LNCaP clone FGC (cell line): ENCODE measurements at regions not wholly inside any gene's neighbourhood (a gene's known extent, or its start where the extent isn't known, plus 50 kb on each side); places are given as distances from the start of the nearest gene placed in this dataset.
A peak's percentile ranks its signal among the peaks of the same experiment; 100 is the strongest.

Experiments used
- DNase-seq: peaks from one replicate; pipeline ENCODE4 v3.0.0-alpha.2; 2011; ENCODE audit warnings: low read depth
- H3K4me3 ChIP-seq: 2 replicates; pipeline ENCODE4 v1.5.1; 2011; ENCODE audit warnings: mild to moderate bottlenecking, low read depth, low read length, control low read depth
- CTCF ChIP-seq: IDR thresholded peaks from 2 replicates; pipeline ENCODE4 v1.5.1; 2012; ENCODE audit warnings: mild to moderate bottlenecking; ENCODE audit not compliant: control insufficient read depth, insufficient read depth; ENCODE audit errors: extremely low read depth

- H3K4me3 ChIP-seq, result no peak overlapping the region
- TF ChIP-seq CTCF, result no peak
These were observed 243.6 kb upstream of the CSNK1A1L start for GRCh38 chr13:37348916-37349643.

GRCh38 chr13:37345869-37346268, 240.4 kb upstream of the CSNK1A1L start:
- no peak for TF ChIP-seq CTCF
- H3K4me3 ChIP-seq, result no peak overlapping the region
- DNase-seq, result no peak

More at GRCh38 chr13:37348916-37349643, 243.6 kb upstream of the CSNK1A1L start:
- peak; percentile 34 for DNase-seq

GRCh38 chr13:37345391-37345790, 239.9 kb upstream of the CSNK1A1L start:
- no peak overlapping the region for H3K4me3 ChIP-seq
- TF ChIP-seq CTCF, result no peak
- no peak for DNase-seq

GRCh38 chr13:37344056-37344455, 238.6 kb upstream of the CSNK1A1L start:
- TF ChIP-seq CTCF, result no peak
- no peak overlapping the region for H3K4me3 ChIP-seq
- no peak for DNase-seq

- no peak for DNase-seq
- no peak for TF ChIP-seq CTCF
- no peak overlapping the region for H3K4me3 ChIP-seq
These were observed 236.7 kb upstream of the CSNK1A1L start for GRCh38 chr13:37342205-37342604.

- no peak for DNase-seq
- no peak overlapping the region for H3K4me3 ChIP-seq
- TF ChIP-seq CTCF, result no peak
These were observed 235.6 kb upstream of the CSNK1A1L start for GRCh38 chr13:37340901-37341670.

- no peak for DNase-seq
- H3K4me3 ChIP-seq, result no peak overlapping the region
- no peak for TF ChIP-seq CTCF
These were observed 233.9 kb upstream of the CSNK1A1L start for GRCh38 chr13:37339386-37339735.
